ENCODE measurements at regions not wholly inside any gene's neighbourhood (a gene's known extent, or its start where the extent isn't known, plus 50 kb on each side); places are given as distances from the start of the nearest gene placed in this dataset.
A peak's percentile ranks its signal among the peaks of the same experiment; 100 is the strongest.

- Histone ChIP-seq H3K27me3 (no peaks in the 10 kb centered on the region), H3K36me3 (no peaks in the 10 kb centered on the region), H3K27ac (no peak overlapping the region), H3K4me3 (no peak overlapping the region), H3K9me3 (no peaks in the 10 kb centered on the region), H3K4me1 (no peaks in the 10 kb centered on the region)
- DNase-seq (no peak), ATAC-seq (no peak)
- TF ChIP-seq CTCF (IDR thresholded peaks at IDR 0.05), result no peak
- intact Hi-C loops (cut with DNase I), result no loop called here
Measured at GRCh38 chr21:16585896-16586295, 856.1 kb downstream of the USP25 start.

GRCh38 chr21:16587141-16587581 lies 857.4 kb downstream of the USP25 start:
- Histone ChIP-seq H3K4me3 (peak overlapping the region; percentile 32), H3K27ac (peak overlapping the region; percentile 52), H3K9me3 (no peaks in the 10 kb centered on the region), H3K36me3 (no peaks in the 10 kb centered on the region), H3K4me1 (no peaks in the 10 kb centered on the region), H3K27me3 (no peaks in the 10 kb centered on the region)
- ATAC-seq (peak; percentile 82), DNase-seq (peak; percentile 66)
- no peak for TF ChIP-seq CTCF (IDR thresholded peaks at IDR 0.05)
- intact Hi-C loops (cut with DNase I), result no loop called here

- peak; percentile 20 for ATAC-seq
- Histone ChIP-seq H3K4me3 (peak overlapping the region; percentile 34), H3K27me3 (no peaks in the 10 kb centered on the region), H3K36me3 (no peaks in the 10 kb centered on the region), H3K27ac (peak overlapping the region; percentile 52), H3K9me3 (no peaks in the 10 kb centered on the region), H3K4me1 (no peaks in the 10 kb centered on the region)
- no peak for DNase-seq
- TF ChIP-seq CTCF (IDR thresholded peaks at IDR 0.05), result no peak
- intact Hi-C loops (cut with DNase I), result no loop called here
Measured at GRCh38 chr21:16587681-16588375, 858.0 kb downstream of the USP25 start.

- peak overlapping the region; percentile 52 for H3K27ac ChIP-seq
- ATAC-seq, result peak; percentile 79
- H3K4me3 ChIP-seq, result peak overlapping the region; percentile 34
- no peaks in the 10 kb centered on the region for H3K4me1 ChIP-seq
- no peak for TF ChIP-seq CTCF (IDR thresholded peaks at IDR 0.05)
- intact Hi-C loops (cut with DNase I), result no loop called here
- H3K36me3 ChIP-seq, result no peaks in the 10 kb centered on the region
- H3K27me3 ChIP-seq, result no peaks in the 10 kb centered on the region
- no peaks in the 10 kb centered on the region for H3K9me3 ChIP-seq
- peak; percentile 63 for DNase-seq
Measured at GRCh38 chr21:16588433-16588860, 858.7 kb downstream of the USP25 start.

- H3K9me3 ChIP-seq, result no peaks in the 10 kb centered on the region
- DNase-seq, result no peak
- H3K4me1 ChIP-seq, result no peaks in the 10 kb centered on the region
- intact Hi-C loops (cut with DNase I), result no loop called here
- no peak for TF ChIP-seq CTCF (IDR thresholded peaks at IDR 0.05)
- H3K4me3 ChIP-seq, result no peak overlapping the region
- H3K27ac ChIP-seq, result no peak overlapping the region
- H3K27me3 ChIP-seq, result no peaks in the 10 kb centered on the region
- no peaks in the 10 kb centered on the region for H3K36me3 ChIP-seq
- ATAC-seq, result no peak
Measured at GRCh38 chr21:16589006-16589898, 859.5 kb downstream of the USP25 start.
